H1 (cell line): ENCODE measurements at regions not wholly inside any gene's neighbourhood (a gene's known extent, or its start where the extent isn't known, plus 50 kb on each side); places are given as distances from the start of the nearest gene placed in this dataset.

Experiments used
- CTCF ChIA-PET: fragments of 300-600 bp; sonication (Branson Sonifier 250); formaldehyde crosslinking; loops from one replicate; lab custom pipeline; 2021; ENCODE audit not compliant: partially characterized antibody; lab: Charles Lee
- POLR2A ChIA-PET: fragments of 300-600 bp; sonication (Branson Sonifier 250); formaldehyde crosslinking; loops from one replicate; lab custom pipeline; 2021; ENCODE audit warnings: inconsistent platforms; ENCODE audit not compliant: partially characterized antibody; lab: Charles Lee
- DNase-seq, 2 experiments: peaks; one replicate each; pipeline versions ENCODE4 v3.0.0 to v3.0.0-alpha.2; 2010 to 2022; ENCODE audit warnings: low spot score in 2 of 2, low read depth in 1 of 2, mixed read lengths in 1 of 2
- FAIRE-seq: peaks from 2 replicates; lab custom pipeline; 2011; peaks lifted over from hg19 to GRCh38; lab: Jason Lieb, UNC
- H2AFZ ChIP-seq: 2 replicates; pipeline ENCODE4 v1.8.1; 2012; ENCODE audit warnings: low read length, inconsistent platforms
- H2AK5ac ChIP-seq: 2 replicates; pipeline ENCODE4 v1.6.1; 2013; ENCODE audit warnings: low read depth, low read length
- H2BK120ac ChIP-seq: replicated peaks from 2 replicates; pipeline ENCODE3; 2013; ENCODE audit warnings: low read depth, low read length, inconsistent platforms
- H2BK12ac ChIP-seq: 2 replicates; pipeline ENCODE4 v1.6.1; 2013; ENCODE audit warnings: low read depth, low read length
- H2BK15ac ChIP-seq: 2 replicates; pipeline ENCODE4 v1.6.1; 2013; ENCODE audit warnings: low read length
- H2BK20ac ChIP-seq: 2 replicates; pipeline ENCODE4 v1.6.1; 2013; ENCODE audit warnings: low read length
- H2BK5ac ChIP-seq: 2 replicates; pipeline ENCODE4 v1.6.1; 2013; ENCODE audit warnings: low read depth, low read length
- H3K14ac ChIP-seq: 2 replicates; pipeline ENCODE4 v1.6.1; 2013; ENCODE audit warnings: inconsistent platforms; ENCODE audit not compliant: insufficient read length
- H3K18ac ChIP-seq: 2 replicates; pipeline ENCODE4 v1.6.1; 2013; ENCODE audit warnings: low read length; ENCODE audit errors: extremely low read depth
- H3K23ac ChIP-seq: 2 replicates; pipeline ENCODE4 v1.6.1; 2013; ENCODE audit warnings: inconsistent platforms; ENCODE audit not compliant: insufficient read length
- H3K23me2 ChIP-seq: 2 replicates; pipeline ENCODE4 v1.6.1; 2013; ENCODE audit warnings: low read depth, low read length
- H3K27ac ChIP-seq: 2 replicates; pipeline ENCODE4 v1.6.1; 2011; ENCODE audit warnings: low read depth, low read length, inconsistent platforms
- H3K27me3 ChIP-seq, 4 experiments: replicated peaks in 1 of 4; 1 replicate in 1 of 4; 2 replicates in 3 of 4; pipeline versions ENCODE4 v1.6.1 to v1.8.1; 2011 to 2013; ENCODE audit warnings: low read length in 3 of 4, mild to moderate bottlenecking in 3 of 4, inconsistent platforms in 2 of 4, mixed read lengths in 2 of 4, moderate library complexity in 1 of 4; ENCODE audit not compliant: control insufficient read depth in 3 of 4, insufficient read depth in 3 of 4; ENCODE audit errors: extremely low read depth in 1 of 4
- H3K36me3 ChIP-seq, 4 experiments: 2 replicates each; pipeline versions ENCODE4 v1.6.1 to v1.8.1; 2011 to 2013; ENCODE audit warnings: mild to moderate bottlenecking in 4 of 4, low read length in 3 of 4, moderate library complexity in 2 of 4, control low read depth in 1 of 4, inconsistent platforms in 1 of 4; ENCODE audit not compliant: insufficient read depth in 4 of 4, control insufficient read depth in 2 of 4
- H3K4ac ChIP-seq: replicated peaks from 2 replicates; pipeline ENCODE3; 2013; ENCODE audit warnings: low read length, low read depth, mixed read lengths, inconsistent platforms; ENCODE audit not compliant: insufficient read length
- H3K4me1 ChIP-seq, 4 experiments: replicated peaks in 1 of 4; 1 replicate in 1 of 4; 2 replicates in 3 of 4; pipeline versions ENCODE4 v1.6.1 to v1.8.1; 2011 to 2013; ENCODE audit warnings: low read length in 3 of 4, inconsistent platforms in 2 of 4, mixed read lengths in 1 of 4; ENCODE audit not compliant: insufficient read depth in 4 of 4, control insufficient read depth in 3 of 4
- H3K4me2 ChIP-seq, 2 experiments: 2 replicates each; pipeline versions ENCODE4 v1.6.1 to v1.8.1; 2011 to 2013; ENCODE audit warnings: low read depth in 2 of 2, low read length in 2 of 2, control low read depth in 1 of 2, inconsistent platforms in 1 of 2, mild to moderate bottlenecking in 1 of 2; ENCODE audit not compliant: insufficient read depth in 1 of 2
- H3K4me3 ChIP-seq, 4 experiments: fragments of 200-600, 300-600 bp in 1 of 4; sonication (generic), shearing (Covaris generic), sonication (Bioruptor Twin) in 1 of 4; 2 replicates each; pipeline versions ENCODE4 v1.5.1 to v1.8.1; 2011 to 2016; ENCODE audit warnings: low read length in 4 of 4, low read depth in 3 of 4, control low read depth in 2 of 4, inconsistent platforms in 2 of 4, mild to moderate bottlenecking in 2 of 4, mixed read lengths in 1 of 4, moderate library complexity in 1 of 4; ENCODE audit not compliant: insufficient read depth in 2 of 4; ENCODE audit errors: extremely low read depth in 1 of 4
- H3K56ac ChIP-seq: replicated peaks from 2 replicates; pipeline ENCODE3; 2013; ENCODE audit warnings: low read depth, mild to moderate bottlenecking, mixed read lengths, low read length, inconsistent platforms; ENCODE audit not compliant: insufficient read length
- H3K79me1 ChIP-seq: 2 replicates; pipeline ENCODE4 v1.6.1; 2013; ENCODE audit warnings: low read depth, low read length, control low read depth
- H3K79me2 ChIP-seq, 2 experiments: 2 replicates each; pipeline versions ENCODE4 v1.6.1 to v1.8.1; 2012 to 2013; ENCODE audit warnings: low read length in 2 of 2, mild to moderate bottlenecking in 2 of 2, inconsistent platforms in 1 of 2; ENCODE audit not compliant: insufficient read depth in 2 of 2, control insufficient read depth in 1 of 2
- H3K9ac ChIP-seq, 4 experiments: replicated peaks in 1 of 4; 1 replicate in 1 of 4; 2 replicates in 3 of 4; pipeline versions ENCODE4 v1.6.1 to v1.8.1; 2011 to 2013; ENCODE audit warnings: low read depth in 3 of 4, low read length in 3 of 4, control low read depth in 2 of 4, mild to moderate bottlenecking in 2 of 4, moderate library complexity in 2 of 4, inconsistent platforms in 1 of 4; ENCODE audit errors: extremely low read depth in 1 of 4
- H3K9me3 ChIP-seq, 2 experiments: 2 replicates each; pipeline versions ENCODE4 v1.6.1 to v1.8.1; 2012 to 2013; ENCODE audit warnings: mild to moderate bottlenecking in 2 of 2, moderate library complexity in 2 of 2, control low read depth in 1 of 2, inconsistent platforms in 1 of 2, low read depth in 1 of 2, low read length in 1 of 2, mixed read lengths in 1 of 2; ENCODE audit not compliant: insufficient read depth in 2 of 2
- H4K20me1 ChIP-seq, 2 experiments: replicated peaks in 1 of 2; 2 replicates each; pipeline versions ENCODE3 to v1.8.1; 2011 to 2013; ENCODE audit warnings: inconsistent platforms in 2 of 2, low read length in 2 of 2, mild to moderate bottlenecking in 1 of 2; ENCODE audit not compliant: insufficient read depth in 2 of 2, control insufficient read depth in 1 of 2
- H4K5ac ChIP-seq: 2 replicates; pipeline ENCODE4 v1.6.1; 2013; ENCODE audit warnings: low read length, low read depth, mixed read lengths, inconsistent platforms; ENCODE audit not compliant: insufficient read length
- H4K8ac ChIP-seq: 2 replicates; pipeline ENCODE4 v1.8.0; 2013; ENCODE audit warnings: mild to moderate bottlenecking, moderate library complexity, low read length, inconsistent platforms; ENCODE audit not compliant: insufficient read depth; ENCODE audit errors: extremely low read depth
- H4K91ac ChIP-seq: replicated peaks from 2 replicates; pipeline ENCODE3; 2013; ENCODE audit warnings: low read length, mixed read lengths, inconsistent platforms; ENCODE audit not compliant: insufficient read length
- CHD2 ChIP-seq: IDR thresholded peaks from 2 replicates; pipeline ENCODE4 v1.6.1; 2012; ENCODE audit warnings: low read length, improper control_type of control experiment
- CTCF ChIP-seq, 3 experiments: IDR thresholded peaks; 1 replicate in 2 of 3; 2 replicates in 1 of 3; pipeline versions ENCODE4 v1.5.1 to v1.6.1; 2011; ENCODE audit warnings: low read length in 3 of 3, mild to moderate bottlenecking in 3 of 3, inconsistent platforms in 2 of 3, low read depth in 1 of 3, moderate library complexity in 1 of 3; ENCODE audit not compliant: insufficient read depth in 1 of 3; ENCODE audit errors: control extremely low read depth in 1 of 3
- EP300 ChIP-seq, 2 experiments: IDR thresholded peaks; 1 replicate in 1 of 2; 2 replicates in 1 of 2; pipeline ENCODE4 v1.6.1; 2011 to 2012; ENCODE audit warnings: low read depth in 2 of 2, low read length in 2 of 2, mild to moderate bottlenecking in 2 of 2, borderline replicate concordance in 1 of 2, inconsistent platforms in 1 of 2, moderate library complexity in 1 of 2
- PHF8 ChIP-seq: fragments of 200-600 bp; sonication (generic); conservative IDR thresholded peaks from 2 replicates; pipeline ENCODE4 v1.7.1; 2012; ENCODE audit warnings: low read depth, mild to moderate bottlenecking, inconsistent platforms, low read length, moderate library complexity
- RNF2 ChIP-seq: fragments of 200-900, 300-1000 bp; sonication (generic); IDR thresholded peaks from 2 replicates; pipeline ENCODE4 v1.7.1; 2016; ENCODE audit warnings: borderline replicate concordance, low read depth, mild to moderate bottlenecking, antibody characterized with exemption, low read length; ENCODE audit not compliant: poor library complexity, severe bottlenecking; ENCODE audit errors: missing control alignments
- SAP30 ChIP-seq: fragments of 300-600 bp; sonication (generic); IDR thresholded peaks from 2 replicates; pipeline ENCODE4 v1.7.1; 2012; ENCODE audit warnings: low read length, moderate library complexity, mild to moderate bottlenecking, inconsistent platforms; ENCODE audit not compliant: insufficient read depth, insufficient replicate concordance
- SIN3A ChIP-seq, 2 experiments: IDR thresholded peaks in 1 of 2; conservative IDR thresholded peaks in 1 of 2; 2 replicates each; pipeline ENCODE4 v1.6.1; 2011 to 2012; ENCODE audit warnings: low read length in 2 of 2, improper control_type of control experiment in 1 of 2, low read depth in 1 of 2, mild to moderate bottlenecking in 1 of 2
- TBP ChIP-seq: IDR thresholded peaks from 2 replicates; pipeline ENCODE4 v1.6.1; 2011; ENCODE audit warnings: low read depth, low read length, improper control_type of control experiment
- USF2 ChIP-seq: IDR thresholded peaks from 2 replicates; pipeline ENCODE4 v1.6.1; 2011; ENCODE audit warnings: low read length, improper control_type of control experiment
- YY1 ChIP-seq: IDR thresholded peaks from 2 replicates; pipeline ENCODE4 v1.6.1; 2011; ENCODE audit warnings: low read depth, mild to moderate bottlenecking, low read length
- WGBS, 2 experiments: shearing (Covaris generic) in 1 of 2; methylation state at CpG; one replicate each; pipeline versions ENCODE4 v1.1.6 to v1.1.7; 2013 to 2015; ENCODE audit warnings: low lambda C conversion rate in 2 of 2, mixed read lengths in 2 of 2, inconsistent platforms in 1 of 2, low coverage in 1 of 2, missing lambda C conversion rate in 1 of 2; ENCODE audit not compliant: insufficient replicate concordance in 2 of 2, insufficient coverage in 1 of 2, insufficient read length in 1 of 2; ENCODE audit errors: extremely low coverage in 1 of 2, missing lambda C conversion rate in 1 of 2; 5-methylcytosine and 5-hydroxymethylcytosine counted together

GRCh38 chr2:78264130-78264529 is 742.0 kb upstream of the LRRTM4 start:
- no peak overlapping the region for H3K9ac ChIP-seq
- H3K4me3 ChIP-seq: no peak overlapping the region
- H4K91ac ChIP-seq: no peak overlapping the region
- H2BK20ac ChIP-seq: no peak overlapping the region
- H3K4ac ChIP-seq: no peak overlapping the region
- H3K56ac ChIP-seq: no peak overlapping the region
- CTCF ChIA-PET: no interaction called here
- no peaks in the 10 kb centered on the region for H3K23me2 ChIP-seq
- no peak overlapping the region for H3K18ac ChIP-seq
- H4K8ac ChIP-seq: no peak overlapping the region
- no peaks in the 10 kb centered on the region for H4K20me1 ChIP-seq
- no peak overlapping the region for H3K14ac ChIP-seq
- no peaks in the 10 kb centered on the region for H3K4me1 ChIP-seq
- no peak overlapping the region for H2AFZ ChIP-seq
- no peak overlapping the region for H2BK12ac ChIP-seq
- H3K27ac ChIP-seq: no peak overlapping the region
- POLR2A ChIA-PET: no interaction called here
- no peak overlapping the region for H2BK120ac ChIP-seq
- H3K4me2 ChIP-seq: no peak overlapping the region
- H2AK5ac ChIP-seq: no peak overlapping the region
- no peaks in the 10 kb centered on the region for H3K27me3 ChIP-seq
- H3K79me1 ChIP-seq: no peaks in the 10 kb centered on the region
- H4K5ac ChIP-seq: no peak overlapping the region
- FAIRE-seq: no peak
- H3K23ac ChIP-seq: no peak overlapping the region
- no peak overlapping the region for H2BK15ac ChIP-seq
- DNase-seq: no peak
- H3K9me3 ChIP-seq: no peaks in the 10 kb centered on the region
- 85% methylated on average over 2 of the region's 2 CpGs; no CpG with 5 or more reads in 1 of the 2 experiments for WGBS, 2 experiments
- H3K36me3 ChIP-seq: no peaks in the 10 kb centered on the region
- no peak overlapping the region for H2BK5ac ChIP-seq
- H3K79me2 ChIP-seq: no peaks in the 10 kb centered on the region
- TF ChIP-seq PHF8: no peak
- no peak for TF ChIP-seq EP300 (IDR thresholded peaks at IDR 0.05; ENCODE audit: borderline replicate concordance in 1 of 2, low read depth in 2 of 2, low read length in 2 of 2)
- TF ChIP-seq SAP30: no peak
- TF ChIP-seq SIN3A (conservative IDR thresholded peaks at IDR 0.05 in 1 of 2, IDR thresholded peaks at IDR 0.05 in 1 of 2; ENCODE audit: low read depth in 1 of 2, low read length in 2 of 2): no peak
- TF ChIP-seq TBP: no peak
- TF ChIP-seq YY1: no peak
- TF ChIP-seq RNF2: no peak
- no peak for TF ChIP-seq CHD2
- TF ChIP-seq CTCF (IDR thresholded peaks at IDR 0.05; ENCODE audit: control extremely low read depth in 1 of 3, insufficient read depth in 1 of 3, low read depth in 1 of 3, low read length in 3 of 3): no peak
- TF ChIP-seq USF2: no peak
